CD4-positive, alpha-beta memory T cell (primary cell): ENCODE measurements at regions not wholly inside any gene's neighbourhood (a gene's known extent, or its start where the extent isn't known, plus 50 kb on each side); places are given as distances from the start of the nearest gene placed in this dataset.

ENCODE experiments used
- CTCF ChIA-PET: fragments of 350-600 bp; sonication (Branson Sonifier 250); formaldehyde crosslinking; loops from one replicate; lab custom pipeline; 2021; ENCODE audit warnings: inconsistent platforms; ENCODE audit not compliant: partially characterized antibody; lab: Charles Lee
- POLR2A ChIA-PET: fragments of 350-600 bp; sonication (Branson Sonifier 250); formaldehyde crosslinking; loops from one replicate; lab custom pipeline; 2021; ENCODE audit not compliant: partially characterized antibody; lab: Charles Lee
- DNase-seq, 5 donors: peaks; one replicate each; pipeline versions ENCODE4 v3.0.0 to v3.0.0-alpha.2; 2020 to 2022; ENCODE audit warnings: mixed read lengths in 1 of 5
- H3K27ac ChIP-seq: one replicate; pipeline ENCODE4 v1.7.0; 2013; ENCODE audit warnings: low read depth, low read length
- H3K27me3 ChIP-seq: 2 replicates; pipeline ENCODE4 v1.7.0; 2013; ENCODE audit warnings: mild to moderate bottlenecking, low read length, moderate library complexity; ENCODE audit not compliant: insufficient read depth
- H3K36me3 ChIP-seq: 2 replicates; pipeline ENCODE4 v1.7.0; 2013; ENCODE audit warnings: mild to moderate bottlenecking, low read length, moderate library complexity; ENCODE audit not compliant: insufficient read depth
- H3K4me1 ChIP-seq: 2 replicates; pipeline ENCODE4 v1.7.0; 2013; ENCODE audit warnings: mild to moderate bottlenecking, low read length, moderate library complexity; ENCODE audit not compliant: insufficient read depth
- H3K4me3 ChIP-seq, 2 donors: one replicate each; pipeline ENCODE4 v1.7.0; 2013; ENCODE audit warnings: low read length in 2 of 2, mild to moderate bottlenecking in 1 of 2
- H3K9me3 ChIP-seq, 2 donors: one replicate each; pipeline ENCODE4 v1.7.0; 2013; ENCODE audit warnings: low read length in 2 of 2, control low read depth in 1 of 2; ENCODE audit not compliant: control insufficient read depth in 1 of 2
- H3K27ac Mint-ChIP-seq, 7 donors: one replicate each; pipeline ENCODE4 v1.8.0; 2020 to 2021; ENCODE audit warnings: mixed read lengths in 7 of 7, mild to moderate bottlenecking in 6 of 7, inconsistent platforms in 3 of 7, moderate library complexity in 3 of 7
- H3K27me3 Mint-ChIP-seq, 2 donors: one replicate each; pipeline ENCODE4 v1.8.0; 2020 to 2021; ENCODE audit warnings: mixed read lengths in 2 of 2
- H3K36me3 Mint-ChIP-seq, 2 donors: one replicate each; pipeline ENCODE4 v1.8.0; 2020 to 2021; ENCODE audit warnings: mixed read lengths in 2 of 2, inconsistent platforms in 1 of 2, mild to moderate bottlenecking in 1 of 2
- H3K4me1 Mint-ChIP-seq, 4 donors: one replicate each; pipeline ENCODE4 v1.8.0; 2020 to 2021; ENCODE audit warnings: mixed read lengths in 4 of 4, mild to moderate bottlenecking in 1 of 4
- H3K4me3 Mint-ChIP-seq, 8 donors: one replicate each; pipeline ENCODE4 v1.8.0; 2020 to 2021; ENCODE audit warnings: mixed read lengths in 8 of 8, mild to moderate bottlenecking in 7 of 8, moderate library complexity in 6 of 8, inconsistent platforms in 3 of 8
- H3K9me3 Mint-ChIP-seq, 8 donors: one replicate each; pipeline ENCODE4 v1.8.0; 2020 to 2021; ENCODE audit warnings: mixed read lengths in 8 of 8, mild to moderate bottlenecking in 5 of 8, inconsistent platforms in 3 of 8, moderate library complexity in 1 of 8
- intact Hi-C: fragments of 100-400 bp; cut with micrococcal nuclease; formaldehyde crosslinking; loops from one replicate; pipeline ENCODE4 v1.15.1; 2023

DNA sequence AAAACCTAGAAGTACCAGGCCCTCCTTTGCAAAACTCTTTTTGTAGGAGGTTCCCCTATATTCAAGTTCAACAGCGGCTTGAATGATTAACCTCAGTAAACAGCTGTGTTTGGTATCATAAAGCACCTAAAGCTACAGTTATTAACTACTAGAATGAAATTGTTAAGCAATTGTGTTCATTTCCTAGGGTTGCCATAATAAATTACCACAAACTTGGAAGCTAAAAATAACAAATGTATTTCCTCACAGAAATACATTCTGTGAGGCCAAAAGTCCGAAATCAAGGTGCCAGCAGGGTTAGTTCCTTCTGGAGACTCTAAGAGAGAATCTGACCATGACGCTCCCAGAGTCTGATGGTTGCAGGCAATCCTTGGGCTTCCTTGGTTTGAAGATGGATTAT is 202.1 kb upstream of the ACVR2A start:
- H3K36me3 Mint-ChIP-seq: no peaks in the 10 kb centered on the region
- Histone ChIP-seq H3K27ac (no peak overlapping the region), H3K9me3 (no peaks in the 10 kb centered on the region), H3K4me3 (no peak overlapping the region), H3K4me1 (no peaks in the 10 kb centered on the region), H3K27me3 (no peaks in the 10 kb centered on the region), H3K36me3 (no peaks in the 10 kb centered on the region)
- no peak overlapping the region for H3K4me3 Mint-ChIP-seq
- CTCF ChIA-PET: no interaction called here
- no peak overlapping the region for H3K27ac Mint-ChIP-seq
- H3K9me3 Mint-ChIP-seq: peaks cover 0 to 2% (median 0%) of the 10 kb centered on the region in 8 donors
- intact Hi-C loops: no loop called here
- H3K27me3 Mint-ChIP-seq: peaks cover 0 to under 1% of the 10 kb centered on the region in 2 donors
- peaks cover 0 to 14% (median under 1%) of the 10 kb centered on the region in 4 donors for H3K4me1 Mint-ChIP-seq
- no peak for DNase-seq
- POLR2A ChIA-PET: no interaction called here

- Mint-ChIP-seq H3K9me3 (peaks cover 0 to 2% (median 0%) of the 10 kb centered on the region in 8 donors), H3K27me3 (peaks cover 0 to 2% of the 10 kb centered on the region in 2 donors), H3K36me3 (no peaks in the 10 kb centered on the region), H3K4me3 (no peak overlapping the region), H3K4me1 (peaks cover 0 to 14% (median under 1%) of the 10 kb centered on the region in 4 donors), H3K27ac (no peak overlapping the region)
- Histone ChIP-seq H3K9me3 (no peaks in the 10 kb centered on the region), H3K4me3 (no peak overlapping the region), H3K36me3 (no peaks in the 10 kb centered on the region), H3K27me3 (no peaks in the 10 kb centered on the region), H3K4me1 (no peaks in the 10 kb centered on the region), H3K27ac (no peak overlapping the region)
- DNase-seq: no peak
- ChIA-PET CTCF (no interaction called here), POLR2A (no interaction called here)
- intact Hi-C loops: no loop called here
Observed at GRCh38 chr2:147641651-147642050, 203.2 kb upstream of the ACVR2A start.

GRCh38 chr2:147639891-147640290 is 204.9 kb upstream of the ACVR2A start:
- H3K4me3 Mint-ChIP-seq: no peak overlapping the region
- CTCF ChIA-PET: no interaction called here
- intact Hi-C loops: loop anchor here (10.0 kb wide), 1 partner anchor 355 kb away; no protein-coding TSS in a partner anchor

GRCh38 chr2:147639386-147639785 is 205.4 kb upstream of the ACVR2A start:
- intact Hi-C loops: loop anchor here (10.0 kb wide), 1 partner anchor 355 kb away; no protein-coding TSS in a partner anchor

More at GRCh38 chr2:147639891-147640290, 204.9 kb upstream of the ACVR2A start:
- H3K9me3 ChIP-seq: no peaks in the 10 kb centered on the region
- no peaks in the 10 kb centered on the region for H3K27me3 ChIP-seq
- H3K4me1 Mint-ChIP-seq: peaks cover 0 to 14% (median 2%) of the 10 kb centered on the region in 4 donors
- no peak overlapping the region for H3K4me3 ChIP-seq
- no peaks in the 10 kb centered on the region for H3K36me3 Mint-ChIP-seq
- POLR2A ChIA-PET: no interaction called here
- H3K27ac ChIP-seq: no peak overlapping the region
- peaks cover 0 to 2% of the 10 kb centered on the region in 2 donors for H3K27me3 Mint-ChIP-seq
- H3K27ac Mint-ChIP-seq: no peak overlapping the region
- peaks cover 0 to 2% (median 0%) of the 10 kb centered on the region in 8 donors for H3K9me3 Mint-ChIP-seq
- no peak for DNase-seq
- no peaks in the 10 kb centered on the region for H3K36me3 ChIP-seq
- no peaks in the 10 kb centered on the region for H3K4me1 ChIP-seq

GRCh38 chr2:147636886-147637285 is 207.9 kb upstream of the ACVR2A start:
- H3K4me1 ChIP-seq: peaks cover 8% of the 10 kb centered on the region
- CTCF ChIA-PET: no interaction called here

More at GRCh38 chr2:147639386-147639785, 205.4 kb upstream of the ACVR2A start:
- Histone ChIP-seq H3K4me3 (no peak overlapping the region), H3K36me3 (no peaks in the 10 kb centered on the region), H3K27me3 (no peaks in the 10 kb centered on the region), H3K9me3 (no peaks in the 10 kb centered on the region), H3K4me1 (no peaks in the 10 kb centered on the region), H3K27ac (no peak overlapping the region)
- no peak for DNase-seq
- Mint-ChIP-seq H3K4me3 (no peak overlapping the region), H3K36me3 (no peaks in the 10 kb centered on the region), H3K9me3 (peaks cover 0 to 2% (median 0%) of the 10 kb centered on the region in 8 donors), H3K27me3 (peaks cover 0 to 2% of the 10 kb centered on the region in 2 donors), H3K27ac (peak overlapping the region in 1 of 7 donors; percentile 84), H3K4me1 (peaks cover 0 to 10% (median 2%) of the 10 kb centered on the region in 4 donors)
- ChIA-PET CTCF (no interaction called here), POLR2A (no interaction called here)

GRCh38 chr2:147636238-147636882 is 208.5 kb upstream of the ACVR2A start:
- H3K4me3 Mint-ChIP-seq: no peak overlapping the region
- POLR2A ChIA-PET: no interaction called here
- no peaks in the 10 kb centered on the region for H3K9me3 ChIP-seq
- no peaks in the 10 kb centered on the region for H3K27me3 ChIP-seq
- CTCF ChIA-PET: no interaction called here
- no peaks in the 10 kb centered on the region for H3K36me3 ChIP-seq
- peak overlapping the region in 1 of 7 donors; percentile 77 for H3K27ac Mint-ChIP-seq
- H3K4me3 ChIP-seq: no peak overlapping the region
- H3K4me1 ChIP-seq: peaks cover 13% of the 10 kb centered on the region
- no peaks in the 10 kb centered on the region for H3K36me3 Mint-ChIP-seq
- H3K9me3 Mint-ChIP-seq: no peaks in the 10 kb centered on the region
- no peak for DNase-seq
- intact Hi-C loops: loop anchor here (10.0 kb wide), 1 partner anchor 352 kb away; no protein-coding TSS in a partner anchor
- peaks cover 0 to 11% (median 7%) of the 10 kb centered on the region in 4 donors for H3K4me1 Mint-ChIP-seq
- H3K27ac ChIP-seq: no peak overlapping the region
- H3K27me3 Mint-ChIP-seq: peaks cover 0 to 2% of the 10 kb centered on the region in 2 donors

More at GRCh38 chr2:147636886-147637285, 207.9 kb upstream of the ACVR2A start:
- Histone ChIP-seq H3K27ac (no peak overlapping the region), H3K9me3 (no peaks in the 10 kb centered on the region), H3K36me3 (no peaks in the 10 kb centered on the region), H3K4me3 (no peak overlapping the region), H3K27me3 (no peaks in the 10 kb centered on the region)
- peaks cover 0 to 8% (median 4%) of the 10 kb centered on the region in 4 donors for H3K4me1 Mint-ChIP-seq
- H3K27me3 Mint-ChIP-seq: peaks cover 0 to 2% of the 10 kb centered on the region in 2 donors
- POLR2A ChIA-PET: no interaction called here
- no peak overlapping the region for H3K27ac Mint-ChIP-seq
- intact Hi-C loops: loop anchor here (10.0 kb wide), 1 partner anchor 352 kb away; no protein-coding TSS in a partner anchor
- no peaks in the 10 kb centered on the region for H3K36me3 Mint-ChIP-seq
- no peak overlapping the region for H3K4me3 Mint-ChIP-seq
- peaks cover 0 to 2% (median 0%) of the 10 kb centered on the region in 8 donors for H3K9me3 Mint-ChIP-seq
- DNase-seq: no peak

GRCh38 chr2:147634826-147635225 is 210.0 kb upstream of the ACVR2A start:
- intact Hi-C loops: loop anchor here (10.0 kb wide), 1 partner anchor 350 kb away; no protein-coding TSS in a partner anchor
- DNase-seq: no peak
- Histone ChIP-seq H3K9me3 (no peaks in the 10 kb centered on the region), H3K36me3 (no peaks in the 10 kb centered on the region), H3K4me1 (peaks cover 28% of the 10 kb centered on the region), H3K27me3 (no peaks in the 10 kb centered on the region), H3K27ac (no peak overlapping the region), H3K4me3 (no peak overlapping the region)
- ChIA-PET CTCF (no interaction called here), POLR2A (interaction anchor here (1.1 kb wide), 1 partner anchor 13 kb away, joined by 4 read pairs; no protein-coding TSS in a partner anchor)
- H3K36me3 Mint-ChIP-seq: no peaks in the 10 kb centered on the region
- no peak overlapping the region for H3K27ac Mint-ChIP-seq
- no peak overlapping the region for H3K4me3 Mint-ChIP-seq
- no peaks in the 10 kb centered on the region for H3K9me3 Mint-ChIP-seq
- peaks cover 0 to 2% of the 10 kb centered on the region in 2 donors for H3K27me3 Mint-ChIP-seq
- H3K4me1 Mint-ChIP-seq: peaks cover 0 to 25% (median 11%) of the 10 kb centered on the region in 4 donors
